Suppressor macrophage (primary cell): ENCODE measurements at regions not wholly inside any gene's neighbourhood (a gene's known extent, or its start where the extent isn't known, plus 50 kb on each side); places are given as distances from the start of the nearest gene placed in this dataset.
"Not testable (repeated sequence)": the region's sequence is repeated elsewhere in the genome, so short reads cannot be mapped to it uniquely, and the experiment has no call there.

Experiments used
- DNase-seq, 4 experiments: peaks; one replicate each; pipeline ENCODE4 v3.0.0-alpha.2; 2020 to 2022

- DNase-seq = no peak
These were observed 177.5 kb upstream of the TMEM45B start for GRCh38 chr11:129637983-129638776.

- DNase-seq = no peak
These were observed 176.3 kb upstream of the TMEM45B start for GRCh38 chr11:129639300-129639699.

DNA sequence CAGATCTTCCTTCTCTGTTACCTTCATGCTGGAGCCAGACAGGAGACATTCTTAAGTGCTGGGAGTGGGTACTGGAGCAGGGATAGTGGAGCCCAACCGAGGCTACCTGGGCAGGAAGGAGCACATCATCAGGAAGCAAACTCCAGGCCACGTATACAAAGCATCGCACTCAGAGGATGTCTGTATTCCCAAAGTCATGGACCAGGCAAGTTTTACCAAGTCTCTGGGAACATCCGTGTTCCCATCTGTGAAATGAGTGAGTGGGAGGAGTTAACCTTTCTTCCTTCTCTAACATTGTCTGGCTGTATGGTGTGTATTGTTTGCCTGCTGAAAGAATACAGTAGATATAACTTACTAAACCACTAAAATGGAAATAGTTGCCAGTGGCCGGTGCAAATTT, 175.0 kb upstream of the TMEM45B start:
- DNase-seq = no peak

DNA sequence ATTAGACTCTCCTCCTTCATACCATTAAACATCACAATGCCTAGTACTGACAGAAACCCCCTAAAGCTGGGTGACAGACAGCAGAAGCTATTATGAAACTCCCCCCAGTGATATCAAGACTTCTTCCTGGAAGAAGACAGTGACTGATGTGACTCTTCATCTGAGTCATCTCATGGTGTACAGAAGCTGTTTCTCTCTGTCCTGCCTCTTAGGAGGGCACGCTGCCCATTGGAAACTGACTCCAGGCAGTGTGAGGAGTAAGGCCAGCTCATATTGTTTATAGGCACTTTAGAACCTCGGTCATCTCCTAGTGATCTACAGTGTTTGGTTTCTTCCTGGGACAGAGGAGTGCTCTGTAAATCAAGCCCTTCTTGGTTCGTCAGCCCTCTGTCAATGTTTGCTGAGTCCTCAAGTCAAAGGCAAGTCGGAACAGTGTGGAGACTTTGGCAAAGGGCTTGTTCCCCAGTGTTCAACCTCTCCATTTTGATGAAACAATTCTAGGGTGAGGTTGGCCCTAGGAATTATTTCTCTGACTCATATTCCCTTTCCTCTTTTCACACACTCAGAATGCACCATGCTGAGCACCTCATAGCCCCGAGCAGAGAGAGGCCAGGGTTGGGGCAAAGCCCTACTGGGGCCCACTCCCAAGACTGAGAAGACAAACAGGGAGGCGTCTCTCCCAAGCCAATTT, 172.5 kb upstream of the TMEM45B start:
- DNase-seq = no peak

- DNase-seq = no peak
These were observed 171.3 kb upstream of the TMEM45B start for GRCh38 chr11:129644326-129644725.

DNA sequence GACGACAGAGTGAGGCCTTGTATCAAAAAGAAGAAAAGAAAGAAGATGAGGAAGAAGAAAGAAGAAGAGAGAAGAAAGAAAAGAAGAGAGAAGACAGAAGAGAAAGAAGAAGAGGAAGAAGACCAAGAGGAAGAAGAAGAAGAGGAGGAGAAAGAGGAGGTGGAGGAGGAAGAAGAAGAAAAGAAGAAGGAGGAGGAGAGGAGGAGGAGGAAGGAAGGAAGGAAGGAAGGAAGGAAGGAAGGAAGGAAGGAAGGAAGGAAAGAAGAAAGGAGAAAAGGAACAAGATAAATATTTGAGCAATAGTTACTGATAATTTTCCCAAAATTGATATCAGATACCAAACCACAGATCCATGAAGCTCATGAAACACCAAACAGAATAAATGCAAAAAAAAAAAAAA, 169.7 kb upstream of the TMEM45B start:
- no peak for DNase-seq

GRCh38 chr11:129650044-129650443, 165.6 kb upstream of the TMEM45B start:
- DNase-seq = not testable (repeated sequence)

DNA sequence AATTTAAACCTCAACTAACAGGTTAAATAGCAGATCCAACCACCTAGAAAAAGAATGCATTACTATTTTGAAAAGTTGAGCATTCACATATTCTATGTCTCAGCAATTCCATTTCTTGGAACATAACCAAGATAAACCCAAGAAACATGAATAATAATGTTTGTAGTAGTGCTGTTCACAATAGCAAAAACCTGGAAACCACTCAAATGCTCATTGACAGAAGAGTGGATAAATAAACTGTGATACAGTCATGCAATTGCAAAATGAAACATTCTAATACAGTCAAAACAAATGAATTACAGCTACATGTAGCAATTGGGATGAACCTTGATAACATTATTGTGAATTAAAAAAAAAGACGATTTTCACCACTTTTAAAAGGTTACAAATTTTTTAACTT, 162.8 kb upstream of the TMEM45B start:
- DNase-seq = no peak

- no peak for DNase-seq
These were observed 160.3 kb upstream of the TMEM45B start for GRCh38 chr11:129655247-129655832.

DNA sequence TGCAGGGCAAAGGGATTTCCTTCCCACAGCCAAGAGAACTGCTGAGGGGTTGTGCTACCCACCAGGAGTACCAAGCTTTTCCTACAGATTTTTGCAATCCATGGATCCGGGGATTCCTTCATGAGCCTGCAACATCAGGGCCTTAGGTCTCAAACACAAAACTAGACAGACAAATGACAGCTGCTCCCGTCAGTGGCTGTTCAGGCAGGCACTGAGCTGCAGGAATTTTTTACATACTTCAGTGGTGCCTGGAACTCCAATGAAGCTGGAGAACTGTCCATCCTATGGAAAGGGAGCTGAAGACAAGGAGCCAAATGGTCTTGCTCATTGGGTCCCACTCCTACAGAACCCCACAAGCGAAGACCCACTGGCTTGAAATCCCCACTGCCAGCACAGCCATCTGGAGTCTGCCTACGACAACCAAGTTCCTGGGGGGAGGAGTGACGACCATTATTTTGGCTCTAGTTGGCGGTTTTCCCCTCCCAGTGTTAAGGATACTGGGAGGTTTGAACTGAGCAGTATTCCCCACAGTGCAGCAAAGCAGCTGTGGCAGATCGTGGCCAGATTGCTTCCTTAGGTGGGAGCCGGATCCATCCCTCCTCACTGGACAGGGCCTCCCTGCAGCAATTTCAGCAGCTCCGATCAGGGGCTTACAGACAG, 157.7 kb upstream of the TMEM45B start:
- DNase-seq = no peak

- DNase-seq = no peak
These were observed 157.2 kb upstream of the TMEM45B start for GRCh38 chr11:129658526-129658867.

DNA sequence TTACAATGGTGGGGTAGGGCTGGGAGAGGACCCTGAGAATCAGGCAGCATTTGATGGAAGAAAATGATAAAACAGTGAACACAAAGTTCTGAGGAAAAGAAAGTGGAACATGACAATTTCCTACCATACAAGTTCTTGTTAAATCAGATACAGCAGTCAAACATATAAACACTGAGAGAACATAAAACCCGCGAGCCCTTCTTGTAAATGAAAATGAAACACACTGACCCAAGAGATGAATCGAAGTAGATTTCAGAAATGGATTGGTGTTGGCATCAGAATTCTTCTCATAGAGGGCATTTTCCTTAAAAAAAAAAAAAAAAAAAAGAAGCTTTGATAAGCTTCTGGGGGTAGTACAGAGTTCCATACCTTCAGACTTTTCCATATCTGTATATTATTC, 134.7 kb upstream of the TMEM45B start:
- no peak for DNase-seq

- no peak for DNase-seq
These were observed 134.1 kb upstream of the TMEM45B start for GRCh38 chr11:129681344-129682114.

DNA sequence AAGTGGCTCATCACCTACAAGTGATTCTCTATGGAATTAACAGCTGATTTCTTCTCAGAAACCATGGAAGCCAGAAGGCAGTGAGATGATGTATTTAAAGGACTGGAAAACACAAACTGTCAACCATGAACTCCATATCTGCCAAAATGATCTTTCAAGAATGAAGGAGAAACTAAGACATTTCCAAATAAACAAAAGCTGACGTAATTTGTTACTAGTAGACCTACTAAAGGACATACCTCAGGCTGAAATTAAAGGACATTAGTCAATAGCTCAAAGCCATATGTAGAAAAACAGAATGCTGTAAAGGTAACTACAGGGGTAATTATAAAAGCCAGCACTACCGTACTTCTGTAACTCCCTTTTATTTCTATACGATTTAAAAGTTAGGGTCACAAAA, 129.4 kb upstream of the TMEM45B start:
- DNase-seq = no peak

GRCh38 chr11:129691142-129691541, 124.5 kb upstream of the TMEM45B start:
- no peak for DNase-seq

DNA sequence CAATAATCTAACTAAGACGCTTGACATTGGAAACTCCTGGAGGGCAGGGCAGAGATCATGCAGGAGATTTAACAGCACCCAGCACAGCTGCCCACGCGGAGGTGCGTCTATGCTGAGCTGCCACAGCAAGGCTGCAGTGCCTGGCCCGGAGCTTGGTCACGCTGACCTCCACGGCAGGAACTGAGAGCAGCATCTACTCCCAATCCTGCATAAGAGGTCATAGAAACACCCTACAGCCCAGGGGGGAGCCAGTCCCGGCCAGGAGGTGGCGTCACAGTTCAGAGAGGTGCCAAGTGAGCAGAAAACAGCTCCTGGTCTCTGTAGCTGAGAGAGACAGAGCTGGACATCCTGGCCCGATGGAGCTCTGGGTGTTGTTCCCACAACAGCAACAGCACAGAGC, 121.1 kb upstream of the TMEM45B start:
- peak in 1 of 4 experiments; percentile 6 for DNase-seq

- peak; percentile 41 to 68 (median 63) for DNase-seq
These were observed 120.7 kb upstream of the TMEM45B start for GRCh38 chr11:129694966-129695365.

- DNase-seq = peak; percentile 26 to 61 (median 38)
These were observed 119.9 kb upstream of the TMEM45B start for GRCh38 chr11:129695571-129696308.

- DNase-seq = no peak
These were observed 119.2 kb upstream of the TMEM45B start for GRCh38 chr11:129696309-129696989.

GRCh38 chr11:129698212-129698611, 117.4 kb upstream of the TMEM45B start:
- DNase-seq = peak; percentile 52 to 69 (median 62)

- no peak for DNase-seq
These were observed 115.8 kb upstream of the TMEM45B start for GRCh38 chr11:129699711-129700304.
